Choroid plexus epithelial cell (primary cell): ENCODE measurements at regions not wholly inside any gene's neighbourhood (a gene's known extent, or its start where the extent isn't known, plus 50 kb on each side); places are given as distances from the start of the nearest gene placed in this dataset.

Source experiments
- DNase-seq: peaks from one replicate; pipeline ENCODE4 v3.0.0-alpha.2; 2010; ENCODE audit warnings: low read depth
- H3K4me3 ChIP-seq: 2 replicates; pipeline ENCODE4 v1.5.1; 2011; ENCODE audit warnings: low read depth, mild to moderate bottlenecking, control low read depth, low read length, moderate library complexity
- CTCF ChIP-seq: conservative IDR thresholded peaks from 2 replicates; pipeline ENCODE4 v1.5.1; 2011; ENCODE audit warnings: low read depth, mild to moderate bottlenecking, control low read depth, inconsistent platforms, low read length, moderate library complexity

GRCh38 chr5:5686356-5686755 lies 263.9 kb downstream of the ICE1 start:
- no peak for TF ChIP-seq CTCF
- H3K4me3 ChIP-seq: no peak overlapping the region
- no peak for DNase-seq

- no peak for DNase-seq
- no peak for TF ChIP-seq CTCF
- no peak overlapping the region for H3K4me3 ChIP-seq
These were observed 263.3 kb downstream of the ICE1 start for GRCh38 chr5:5685737-5686136.

GRCh38 chr5:5683174-5683573 lies 260.7 kb downstream of the ICE1 start:
- H3K4me3 ChIP-seq: no peak overlapping the region
- DNase-seq: no peak
- TF ChIP-seq CTCF: no peak

GRCh38 chr5:5678909-5679308 lies 256.4 kb downstream of the ICE1 start:
- no peak for TF ChIP-seq CTCF
- no peak for DNase-seq
- H3K4me3 ChIP-seq: no peak overlapping the region

GRCh38 chr5:5677738-5678137 lies 255.3 kb downstream of the ICE1 start:
- DNase-seq: no peak
- TF ChIP-seq CTCF: no peak
- no peak overlapping the region for H3K4me3 ChIP-seq

GRCh38 chr5:5676218-5676617 lies 253.7 kb downstream of the ICE1 start:
- TF ChIP-seq CTCF: no peak
- no peak for DNase-seq
- H3K4me3 ChIP-seq: no peak overlapping the region

GRCh38 chr5:5675511-5675910 lies 253.0 kb downstream of the ICE1 start:
- TF ChIP-seq CTCF: no peak
- no peak overlapping the region for H3K4me3 ChIP-seq
- no peak for DNase-seq
